OCI-LY7 (cell line): ENCODE measurements at regions not wholly inside any gene's neighbourhood (a gene's known extent, or its start where the extent isn't known, plus 50 kb on each side); places are given as distances from the start of the nearest gene placed in this dataset.

Source experiments
- BruUV-seq: library from RNA; stranded (reverse); fragments of 400-500 nt; replicated peaks from 2 replicates; lab custom pipeline; 2021; lab: Mats Ljungman, UMichigan
- CTCF ChIA-PET: fragments of 300-600 bp; sonication (Branson Sonifier 250); formaldehyde crosslinking; loops from one replicate; lab custom pipeline; 2022; ENCODE audit warnings: antibody characterized with exemption; ENCODE audit not compliant: unreplicated experiment; lab: Charles Lee
- POLR2A ChIA-PET: fragments of 300-600 bp; sonication (Branson Sonifier 250); formaldehyde crosslinking; loops from one replicate; lab custom pipeline; 2022; ENCODE audit warnings: antibody characterized with exemption; lab: Charles Lee
- DNase-seq: peaks from one replicate; pipeline ENCODE4 v3.0.0-alpha.2; 2015; ENCODE audit warnings: low spot score
- H2AFZ ChIP-seq: fragments of 200-600 bp; sonication (generic), shearing (Covaris generic); 2 replicates; pipeline ENCODE4 v1.6.1; 2014; ENCODE audit warnings: mild to moderate bottlenecking, antibody characterized with exemption, low read length, moderate library complexity
- H3K27ac ChIP-seq: fragments of 200-600 bp; sonication (generic); 2 replicates; pipeline ENCODE4 v1.5.1; 2014; ENCODE audit warnings: mixed run types, low read depth, mild to moderate bottlenecking, moderate library complexity, low read length, inconsistent platforms; ENCODE audit not compliant: poor library complexity, severe bottlenecking
- H3K36me3 ChIP-seq: fragments of 200-600 bp; sonication (generic); 2 replicates; pipeline ENCODE4 v1.6.1; 2014; ENCODE audit warnings: mild to moderate bottlenecking, antibody characterized with exemption, low read length, moderate library complexity, mixed read lengths; ENCODE audit not compliant: insufficient read depth
- H3K4me1 ChIP-seq: fragments of 200-600 bp; sonication (generic); 2 replicates; pipeline ENCODE4 v1.5.1; 2014; ENCODE audit warnings: mild to moderate bottlenecking, low read length; ENCODE audit not compliant: insufficient read depth, poor library complexity, severe bottlenecking
- H3K4me2 ChIP-seq: fragments of 200-600 bp; sonication (generic); 2 replicates; pipeline ENCODE4 v1.6.1; 2014; ENCODE audit warnings: mild to moderate bottlenecking, low read length
- H3K4me3 ChIP-seq: fragments of 200-600 bp; sonication (generic); 2 replicates; pipeline ENCODE4 v1.5.1; 2014; ENCODE audit warnings: mild to moderate bottlenecking, low read depth, low read length; ENCODE audit not compliant: poor library complexity, severe bottlenecking
- H3K79me2 ChIP-seq: fragments of 200-600 bp; sonication (generic); 2 replicates; pipeline ENCODE4 v1.6.1; 2016; ENCODE audit warnings: low read depth, mild to moderate bottlenecking, low read length, moderate library complexity, mixed read lengths; ENCODE audit not compliant: insufficient read depth
- H3K9me2 ChIP-seq: fragments of 200-600 bp; sonication (generic); 2 replicates; pipeline ENCODE4 v1.6.1; 2016; ENCODE audit warnings: mild to moderate bottlenecking, low read length, mixed read lengths; ENCODE audit not compliant: insufficient read depth
- H3K9me3 ChIP-seq: fragments of 200-600 bp; sonication (generic); 2 replicates; pipeline ENCODE4 v1.6.1; 2014; ENCODE audit warnings: mild to moderate bottlenecking, mixed run types, low read length, mixed read lengths
- H4K20me1 ChIP-seq: fragments of 200-600 bp; sonication (generic); 2 replicates; pipeline ENCODE4 v1.6.1; 2014; ENCODE audit warnings: mild to moderate bottlenecking, antibody characterized with exemption, low read length, moderate library complexity, mixed read lengths; ENCODE audit not compliant: insufficient read depth
- EZH2phosphoT487 ChIP-seq: fragments of 200-600 bp; sonication (generic); IDR thresholded peaks from 2 replicates; pipeline ENCODE4 v1.6.1; 2018; ENCODE audit warnings: low read depth, borderline replicate concordance, mild to moderate bottlenecking, mixed run types, antibody characterized with exemption, low read length, moderate library complexity, mixed read lengths
- intact Hi-C: fragments of 100-400 bp; cut with micrococcal nuclease; formaldehyde crosslinking; loops from one replicate; pipeline ENCODE4 v1.10.0; 2022; ENCODE audit not compliant: unreplicated experiment
- TF ChIP-seq, protein P1 (sequence below): fragments of 200-600 bp; sonication (generic); conservative IDR thresholded peaks from 2 replicates; pipeline ENCODE4 v1.5.1; 2014; ENCODE audit warnings: mild to moderate bottlenecking, antibody characterized with exemption, low read length, moderate library complexity, mixed read lengths

DNA sequence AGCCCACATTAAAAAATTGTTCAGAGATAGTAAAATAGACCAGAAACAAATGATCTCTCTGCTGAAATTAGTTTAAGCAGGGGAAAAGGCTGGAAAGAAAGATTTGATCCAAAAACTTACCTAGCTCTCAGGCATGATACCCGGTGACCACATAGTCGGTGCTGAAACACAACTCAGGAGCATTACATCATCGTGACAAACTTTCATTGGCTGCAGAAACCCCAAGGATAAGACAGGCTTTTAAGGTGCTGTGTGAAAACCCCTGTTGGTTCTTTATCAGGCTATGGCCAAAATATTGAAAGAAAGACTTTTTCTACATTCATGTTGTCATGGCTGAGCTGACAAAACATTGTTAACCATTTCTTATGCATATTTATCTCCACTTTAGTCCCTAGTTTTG lies 171.7 kb upstream of the KLF12 start:
- intact Hi-C loops: no loop called here
- Histone ChIP-seq H3K79me2 (no peaks in the 10 kb centered on the region), H3K9me3 (no peaks in the 10 kb centered on the region), H2AFZ (no peak overlapping the region), H3K9me2 (no peaks in the 10 kb centered on the region), H3K27ac (no peak overlapping the region), H3K36me3 (no peaks in the 10 kb centered on the region), H3K4me2 (no peak overlapping the region), H3K4me3 (no peak overlapping the region), H3K4me1 (no peaks in the 10 kb centered on the region), H4K20me1 (no peaks in the 10 kb centered on the region)
- CTCF ChIA-PET: no interaction called here
- no peak for TF ChIP-seq EZH2phosphoT487
- TF ChIP-seq, protein P1, sequence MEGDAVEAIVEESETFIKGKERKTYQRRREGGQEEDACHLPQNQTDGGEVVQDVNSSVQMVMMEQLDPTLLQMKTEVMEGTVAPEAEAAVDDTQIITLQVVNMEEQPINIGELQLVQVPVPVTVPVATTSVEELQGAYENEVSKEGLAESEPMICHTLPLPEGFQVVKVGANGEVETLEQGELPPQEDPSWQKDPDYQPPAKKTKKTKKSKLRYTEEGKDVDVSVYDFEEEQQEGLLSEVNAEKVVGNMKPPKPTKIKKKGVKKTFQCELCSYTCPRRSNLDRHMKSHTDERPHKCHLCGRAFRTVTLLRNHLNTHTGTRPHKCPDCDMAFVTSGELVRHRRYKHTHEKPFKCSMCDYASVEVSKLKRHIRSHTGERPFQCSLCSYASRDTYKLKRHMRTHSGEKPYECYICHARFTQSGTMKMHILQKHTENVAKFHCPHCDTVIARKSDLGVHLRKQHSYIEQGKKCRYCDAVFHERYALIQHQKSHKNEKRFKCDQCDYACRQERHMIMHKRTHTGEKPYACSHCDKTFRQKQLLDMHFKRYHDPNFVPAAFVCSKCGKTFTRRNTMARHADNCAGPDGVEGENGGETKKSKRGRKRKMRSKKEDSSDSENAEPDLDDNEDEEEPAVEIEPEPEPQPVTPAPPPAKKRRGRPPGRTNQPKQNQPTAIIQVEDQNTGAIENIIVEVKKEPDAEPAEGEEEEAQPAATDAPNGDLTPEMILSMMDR: no peak
- no peak for DNase-seq
- BruUV-seq: no TSS peak
- POLR2A ChIA-PET: no interaction called here

- no peaks in the 10 kb centered on the region for H3K9me2 ChIP-seq
- no peaks in the 10 kb centered on the region for H3K36me3 ChIP-seq
- no peak for DNase-seq
- BruUV-seq: no TSS peak
- no peaks in the 10 kb centered on the region for H4K20me1 ChIP-seq
- H3K4me3 ChIP-seq: no peak overlapping the region
- no peak overlapping the region for H3K4me2 ChIP-seq
- no peaks in the 10 kb centered on the region for H3K79me2 ChIP-seq
- H3K27ac ChIP-seq: no peak overlapping the region
- H3K9me3 ChIP-seq: no peaks in the 10 kb centered on the region
- intact Hi-C loops: no loop called here
- H2AFZ ChIP-seq: no peak overlapping the region
- no peaks in the 10 kb centered on the region for H3K4me1 ChIP-seq
- ChIA-PET CTCF (no interaction called here), POLR2A (interaction anchor here (1.0 to 1.2 kb wide), 3 partner anchors 12 to 14 kb away, joined by 3 to 5 read pairs (median 3); no protein-coding TSS in a partner anchor)
- no peak for TF ChIP-seq EZH2phosphoT487
- TF ChIP-seq, protein P1: no peak
Observed at GRCh38 chr13:74301258-74301935, 167.2 kb upstream of the KLF12 start.

DNA sequence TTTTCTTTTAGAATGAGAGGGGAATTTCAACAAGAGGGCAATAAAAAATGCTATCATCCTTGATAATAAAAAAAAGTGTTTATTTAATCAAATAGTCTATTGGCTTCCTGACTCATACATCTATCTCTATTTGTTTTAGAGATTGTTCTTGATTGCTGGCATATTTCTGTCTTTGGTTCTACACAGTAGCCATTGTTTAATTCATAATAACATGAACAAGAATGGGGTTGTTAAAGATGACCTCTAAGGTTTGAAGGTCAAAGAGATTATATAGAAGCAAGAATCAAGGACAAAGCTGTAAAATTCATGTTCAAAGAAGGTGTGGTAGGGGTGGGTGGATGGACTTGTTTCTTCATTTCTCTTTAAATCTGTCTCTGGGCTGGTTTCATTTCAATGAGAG lies 166.0 kb upstream of the KLF12 start:
- H3K36me3 ChIP-seq: no peaks in the 10 kb centered on the region
- H3K79me2 ChIP-seq: no peaks in the 10 kb centered on the region
- H3K4me3 ChIP-seq: no peak overlapping the region
- H4K20me1 ChIP-seq: no peaks in the 10 kb centered on the region
- no peak for DNase-seq
- no peaks in the 10 kb centered on the region for H3K9me3 ChIP-seq
- ChIA-PET POLR2A (interaction anchor here (0.7 to 1.0 kb wide), 2 partner anchors 11 to 13 kb away, joined by 3 read pairs; no protein-coding TSS in a partner anchor), CTCF (no interaction called here)
- H3K9me2 ChIP-seq: no peaks in the 10 kb centered on the region
- H3K4me2 ChIP-seq: no peak overlapping the region
- BruUV-seq: no TSS peak
- H2AFZ ChIP-seq: no peak overlapping the region
- intact Hi-C loops: no loop called here
- no peak for TF ChIP-seq EZH2phosphoT487
- TF ChIP-seq, protein P1: no peak
- H3K27ac ChIP-seq: no peak overlapping the region
- H3K4me1 ChIP-seq: no peaks in the 10 kb centered on the region
